Middle frontal gyrus (tissue), 1 donor: ENCODE measurements at regions not wholly inside any gene's neighbourhood (a gene's known extent, or its start where the extent isn't known, plus 50 kb on each side); places are given as distances from the start of the nearest gene placed in this dataset.
"Not testable (repeated sequence)": the region's sequence is repeated elsewhere in the genome, so short reads cannot be mapped to it uniquely, and the experiment has no call there.

ENCODE experiments used
- DNase-seq: peaks from one replicate; pipeline ENCODE4 v3.0.0-alpha.2; 2015; ENCODE audit warnings: low spot score; ENCODE audit errors: extremely low spot score

- DNase-seq: no peak
Observed at GRCh38 chr14:28944605-28945004, 178.0 kb downstream of the FOXG1 start.

- no peak for DNase-seq
Observed at GRCh38 chr14:28946267-28946666, 179.7 kb downstream of the FOXG1 start.

DNA sequence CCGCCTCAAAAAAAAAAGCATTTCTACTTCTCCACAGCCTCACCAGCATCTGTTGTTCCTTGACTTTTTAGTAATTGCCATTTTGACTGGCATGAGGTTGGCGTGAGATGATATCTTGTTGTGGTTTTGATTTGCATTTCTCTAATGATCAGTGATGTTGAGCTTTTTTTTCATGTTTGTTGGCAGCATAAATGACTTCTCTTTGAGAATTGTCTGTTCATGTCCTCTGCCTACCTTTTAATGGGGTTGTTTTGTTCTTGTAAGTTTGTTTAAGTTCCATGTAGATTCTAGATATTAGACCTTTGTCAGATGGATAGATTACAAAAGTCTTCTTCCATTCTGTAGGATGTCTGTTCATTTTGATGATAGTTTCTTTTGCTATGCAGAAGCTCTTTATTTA, 182.9 kb downstream of the FOXG1 start:
- no peak for DNase-seq

GRCh38 chr14:28952161-28952560, 185.6 kb downstream of the FOXG1 start:
- no peak for DNase-seq

- no peak for DNase-seq
Observed at GRCh38 chr14:28952666-28953065, 186.1 kb downstream of the FOXG1 start.

DNA sequence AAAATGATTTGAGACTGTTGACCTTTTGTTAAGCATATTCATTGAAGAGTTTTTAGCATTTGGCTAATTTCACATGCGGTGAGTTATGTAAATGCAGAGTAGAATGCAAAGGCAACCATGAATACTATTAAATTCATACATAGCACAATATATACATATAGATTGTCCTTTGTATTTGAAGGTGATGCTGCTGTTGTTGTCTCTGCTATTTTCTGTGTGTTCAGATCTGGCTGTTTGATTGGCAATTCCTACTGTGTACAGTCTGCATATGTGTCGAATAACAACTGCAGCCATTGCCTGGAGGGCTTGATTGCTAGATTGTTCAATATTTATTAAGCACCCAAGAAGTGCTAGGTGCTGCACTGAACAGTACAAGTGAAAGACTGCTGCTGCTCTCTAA, 187.4 kb downstream of the FOXG1 start:
- no peak for DNase-seq

DNA sequence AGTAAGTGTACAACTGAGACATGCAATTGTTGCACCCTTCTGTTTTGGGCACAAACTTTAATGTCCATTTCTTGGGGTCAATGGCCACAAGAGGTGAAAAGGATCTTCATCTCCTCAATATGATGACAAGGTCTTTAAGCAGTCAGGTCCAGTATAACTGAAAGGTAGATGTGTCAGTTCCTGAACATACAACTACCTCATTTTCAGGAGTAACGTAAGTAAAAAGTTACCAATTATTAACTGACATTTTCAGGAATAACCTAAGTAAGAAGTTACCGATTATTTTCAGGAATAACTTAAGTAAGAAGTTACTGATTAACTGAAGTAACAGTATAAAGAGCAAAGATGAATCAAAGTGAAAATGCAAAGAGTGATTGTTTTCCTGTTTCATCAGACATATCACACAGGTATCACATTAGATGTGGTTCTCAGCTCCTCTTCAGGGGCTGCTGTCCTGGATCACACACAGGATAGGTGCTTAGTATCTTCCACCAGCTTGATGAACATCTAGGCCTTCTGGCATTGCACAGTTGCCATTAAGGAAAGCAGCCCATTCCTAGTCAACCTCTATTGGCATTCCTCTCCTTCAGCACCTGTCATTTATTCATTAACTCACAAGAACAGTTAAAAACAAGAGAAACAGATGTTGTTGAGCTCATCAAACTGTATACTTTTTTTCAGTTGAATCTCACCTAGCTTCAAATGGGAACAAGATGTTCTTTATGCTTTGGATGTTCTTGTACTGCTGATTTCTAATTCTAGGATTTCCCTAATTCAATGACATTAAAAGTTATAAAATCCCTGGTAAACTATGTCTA, 200.0 kb downstream of the FOXG1 start:
- DNase-seq: no peak

- DNase-seq: no peak
Observed at GRCh38 chr14:28975084-28975483, 208.5 kb downstream of the FOXG1 start.

DNA sequence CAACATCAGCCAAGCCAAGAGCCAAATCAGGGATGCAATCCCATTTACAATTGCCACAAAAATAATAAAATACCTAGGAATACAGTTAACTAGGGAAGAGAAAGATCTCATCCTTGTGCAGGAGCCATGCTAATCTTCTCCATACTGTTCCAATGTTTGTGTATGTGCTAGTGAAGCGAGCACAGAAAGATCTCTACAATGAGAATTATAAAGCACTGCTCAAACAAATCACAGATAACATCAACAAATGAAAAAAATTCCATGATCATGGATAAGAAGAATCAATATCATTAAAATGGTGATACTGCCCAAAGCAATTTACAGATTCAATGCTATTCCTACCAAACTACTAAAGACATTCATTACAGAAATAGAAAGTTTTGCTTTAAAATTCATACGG, 215.6 kb downstream of the FOXG1 start:
- no peak for DNase-seq

DNA sequence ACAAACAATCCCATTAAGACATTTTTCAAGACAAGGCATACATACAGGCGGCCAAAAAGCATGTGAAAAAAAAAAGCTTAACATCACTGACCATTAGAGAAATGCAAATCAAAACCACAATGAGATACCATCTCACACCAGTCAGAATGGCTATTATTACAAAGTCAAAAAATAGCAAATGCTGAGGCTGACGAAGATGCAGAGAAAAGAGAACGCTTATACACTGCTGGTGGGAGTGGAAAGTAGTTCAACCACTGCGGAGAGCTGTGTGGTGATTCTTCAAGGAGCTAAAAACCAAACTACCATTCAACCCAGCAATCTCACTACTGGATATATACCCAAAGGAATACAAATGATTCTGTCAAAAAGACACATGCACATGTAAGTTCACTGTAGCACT, 216.7 kb downstream of the FOXG1 start:
- no peak for DNase-seq

- no peak for DNase-seq
Observed at GRCh38 chr14:28987516-28987915, 220.9 kb downstream of the FOXG1 start.

DNA sequence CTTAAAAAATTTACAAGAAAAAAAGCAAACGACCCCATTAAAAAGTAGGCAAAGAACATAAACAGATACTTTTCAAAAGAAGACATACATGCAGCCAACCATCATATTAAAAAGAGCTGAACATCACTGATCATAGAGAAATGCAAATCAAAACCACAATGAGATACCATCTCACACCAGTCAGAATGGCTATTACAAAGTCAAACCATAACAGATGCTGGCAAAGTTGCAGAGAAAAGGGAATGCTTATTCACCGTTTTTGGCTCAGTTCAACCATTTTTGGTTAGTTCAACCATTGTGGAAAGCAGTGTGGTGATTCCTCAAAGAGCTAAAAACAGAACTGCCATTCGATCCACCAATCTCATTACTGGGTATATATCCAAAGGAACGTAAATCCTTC, 230.6 kb downstream of the FOXG1 start:
- not testable (repeated sequence) for DNase-seq

GRCh38 chr14:28999656-29000055, 233.1 kb downstream of the FOXG1 start:
- no peak for DNase-seq

GRCh38 chr14:29005647-29006046, 239.1 kb downstream of the FOXG1 start:
- no peak for DNase-seq

GRCh38 chr14:29007990-29008389, 241.4 kb downstream of the FOXG1 start:
- no peak for DNase-seq

- no peak for DNase-seq
Observed at GRCh38 chr14:29016050-29016900, 249.7 kb downstream of the FOXG1 start.

DNA sequence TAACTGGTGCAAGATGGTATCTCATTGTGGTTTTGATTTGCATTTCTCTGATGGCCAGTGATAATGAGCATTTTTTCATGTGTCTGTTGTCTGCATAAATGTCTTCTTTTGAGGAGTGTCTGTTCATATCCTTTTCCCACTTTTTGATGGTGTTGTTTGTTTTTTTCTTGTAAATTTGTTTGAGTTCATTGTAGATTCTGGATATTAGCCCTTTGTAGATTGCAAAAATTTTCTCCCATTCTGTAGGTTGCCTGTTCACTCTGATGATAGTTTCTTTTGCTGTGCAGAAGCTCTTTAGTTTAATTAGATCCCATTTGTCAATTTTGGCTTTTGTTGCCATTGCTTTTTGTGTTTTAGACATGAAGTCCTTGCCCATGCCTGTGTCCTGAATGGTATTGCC, 256.9 kb downstream of the FOXG1 start:
- not testable (repeated sequence) for DNase-seq

- DNase-seq: not testable (repeated sequence)
Observed at GRCh38 chr14:29027441-29027840, 260.9 kb downstream of the FOXG1 start.

GRCh38 chr14:29027941-29028705, 261.5 kb downstream of the FOXG1 start:
- DNase-seq: not testable (repeated sequence)

GRCh38 chr14:29028973-29029582, 262.5 kb downstream of the FOXG1 start:
- no peak for DNase-seq

GRCh38 chr14:29030121-29030520, 263.5 kb downstream of the FOXG1 start:
- DNase-seq: no peak
